Keratinocyte (primary cell): ENCODE measurements at regions not wholly inside any gene's neighbourhood (a gene's known extent, or its start where the extent isn't known, plus 50 kb on each side); places are given as distances from the start of the nearest gene placed in this dataset.

Experiments
- DNase-seq: peaks from one replicate; pipeline ENCODE4 v3.0.0-alpha.2; 2011; ENCODE audit warnings: low read depth, missing footprints, low spot score
- FAIRE-seq: peaks from 2 replicates; lab custom pipeline; 2011; peaks lifted over from hg19 to GRCh38; lab: Jason Lieb, UNC
- H2AFZ ChIP-seq: 2 replicates; pipeline ENCODE4 v1.6.0; 2012; ENCODE audit warnings: low read length, control low read depth, inconsistent platforms; ENCODE audit not compliant: control insufficient read depth
- H3K27ac ChIP-seq: 2 replicates; pipeline ENCODE4 v1.5.1; 2011; ENCODE audit warnings: low read length; ENCODE audit not compliant: control insufficient read depth, insufficient read depth
- H3K27me3 ChIP-seq: 3 replicates; pipeline ENCODE4 v1.6.0; 2011; ENCODE audit warnings: low read length; ENCODE audit not compliant: control insufficient read depth, insufficient read depth; ENCODE audit errors: extremely low read depth
- H3K36me3 ChIP-seq, 2 experiments: 2 replicates in 1 of 2; 3 replicates in 1 of 2; pipeline ENCODE4 v1.5.1; 2011; ENCODE audit warnings: low read length in 2 of 2, mild to moderate bottlenecking in 1 of 2; ENCODE audit not compliant: control insufficient read depth in 2 of 2, insufficient read depth in 2 of 2; ENCODE audit errors: extremely low read depth in 1 of 2
- H3K4me1 ChIP-seq: 3 replicates; pipeline ENCODE4 v1.5.1; 2011; ENCODE audit warnings: low read length; ENCODE audit not compliant: control insufficient read depth, insufficient read depth; ENCODE audit errors: extremely low read depth
- H3K4me2 ChIP-seq: 3 replicates; pipeline ENCODE4 v1.6.0; 2011; ENCODE audit warnings: low read depth, low read length; ENCODE audit not compliant: control insufficient read depth, insufficient read depth; ENCODE audit errors: extremely low read depth
- H3K4me3 ChIP-seq, 3 experiments: fragments of 200-600 bp in 1 of 3; sonication (generic) in 1 of 3; 2 replicates in 2 of 3; 3 replicates in 1 of 3; pipeline ENCODE4 v1.5.1; 2011 to 2016; ENCODE audit warnings: low read length in 3 of 3, mild to moderate bottlenecking in 3 of 3, control low read depth in 2 of 3, inconsistent platforms in 1 of 3, low read depth in 1 of 3, mixed read lengths in 1 of 3, mixed run types in 1 of 3, moderate library complexity in 1 of 3; ENCODE audit not compliant: control insufficient read depth in 2 of 3, insufficient read depth in 2 of 3; ENCODE audit errors: extremely low read depth in 1 of 3
- H3K79me2 ChIP-seq: 2 replicates; pipeline ENCODE4 v1.6.0; 2012; ENCODE audit warnings: low read length; ENCODE audit not compliant: control insufficient read depth, insufficient read depth
- H3K9ac ChIP-seq: 3 replicates; pipeline ENCODE4 v1.6.0; 2011; ENCODE audit warnings: low read length; ENCODE audit not compliant: control insufficient read depth, insufficient read depth; ENCODE audit errors: extremely low read depth
- H3K9me1 ChIP-seq: 3 replicates; pipeline ENCODE4 v1.6.0; 2011; ENCODE audit warnings: low read length; ENCODE audit not compliant: control insufficient read depth, insufficient read depth; ENCODE audit errors: extremely low read depth
- H3K9me3 ChIP-seq: 2 replicates; pipeline ENCODE4 v1.5.1; 2012; ENCODE audit warnings: low read depth, low read length; ENCODE audit not compliant: control insufficient read depth
- H4K20me1 ChIP-seq: 3 replicates; pipeline ENCODE4 v1.6.0; 2011; ENCODE audit warnings: low read length; ENCODE audit not compliant: control insufficient read depth, insufficient read depth; ENCODE audit errors: extremely low read depth
- CTCF ChIP-seq, 3 experiments: IDR thresholded peaks in 1 of 3; conservative IDR thresholded peaks in 1 of 3; optimal IDR thresholded peaks in 1 of 3; 2 replicates in 2 of 3; 3 replicates in 1 of 3; pipeline versions ENCODE3 to v1.5.1; 2011; ENCODE audit warnings: low read length in 3 of 3, mild to moderate bottlenecking in 3 of 3, moderate library complexity in 2 of 3, control low read depth in 1 of 3, inconsistent platforms in 1 of 3; ENCODE audit not compliant: insufficient read depth in 2 of 3; ENCODE audit errors: extremely low read depth in 1 of 3
- EZH2 ChIP-seq: IDR thresholded peaks from one replicate; pipeline ENCODE4 v1.6.1; 2012; ENCODE audit warnings: inconsistent platforms, mild to moderate bottlenecking, low read length, moderate library complexity
- dilution Hi-C: fragments of 300-500 bp; cut with MboI; formaldehyde crosslinking; loops from one replicate; pipeline ENCODE4 v1.7.0; 2020; ENCODE audit warnings: low sequenced_read_pairs; ENCODE audit not compliant: extremely low pct_ligation_motif_present

- Histone ChIP-seq H3K4me3 (no peak overlapping the region), H3K27me3 (no peaks in the 10 kb centered on the region), H3K9me1 (no peaks in the 10 kb centered on the region), H3K4me2 (no peak overlapping the region), H3K36me3 (no peaks in the 10 kb centered on the region), H3K4me1 (peaks cover 21% of the 10 kb centered on the region), H2AFZ (no peak overlapping the region), H4K20me1 (no peaks in the 10 kb centered on the region), H3K9me3 (no peaks in the 10 kb centered on the region), H3K9ac (no peak overlapping the region), H3K79me2 (no peaks in the 10 kb centered on the region), H3K27ac (no peak overlapping the region)
- DNase-seq (no peak), FAIRE-seq (no peak)
- dilution Hi-C loops: no loop called here
- TF ChIP-seq EZH2 (no peak), CTCF (optimal IDR thresholded peaks at IDR 0.05 in 1 of 3, IDR thresholded peaks at IDR 0.05 in 1 of 3, conservative IDR thresholded peaks at IDR 0.05 in 1 of 3; ENCODE audit: extremely low read depth in 1 of 3, insufficient read depth in 2 of 3, low read length in 3 of 3) (no peak)
Measured at GRCh38 chr21:35506771-35507170, 457.7 kb upstream of the RUNX1 start.

GRCh38 chr21:35506352-35506751 is 457.2 kb upstream of the RUNX1 start:
- peaks cover 17% of the 10 kb centered on the region for H3K4me1 ChIP-seq
- H3K27ac ChIP-seq: no peak overlapping the region
- no peak overlapping the region for H3K4me3 ChIP-seq
- DNase-seq (no peak), FAIRE-seq (no peak)
- H3K79me2 ChIP-seq: no peaks in the 10 kb centered on the region
- H3K4me2 ChIP-seq: no peak overlapping the region
- no peaks in the 10 kb centered on the region for H3K36me3 ChIP-seq
- dilution Hi-C loops: no loop called here
- no peak for TF ChIP-seq EZH2
- TF ChIP-seq CTCF (optimal IDR thresholded peaks at IDR 0.05 in 1 of 3, IDR thresholded peaks at IDR 0.05 in 1 of 3, conservative IDR thresholded peaks at IDR 0.05 in 1 of 3; ENCODE audit: extremely low read depth in 1 of 3, insufficient read depth in 2 of 3, low read length in 3 of 3): no peak
- H3K9me1 ChIP-seq: no peaks in the 10 kb centered on the region
- H4K20me1 ChIP-seq: no peaks in the 10 kb centered on the region
- no peak overlapping the region for H3K9ac ChIP-seq
- H3K27me3 ChIP-seq: no peaks in the 10 kb centered on the region
- H3K9me3 ChIP-seq: no peaks in the 10 kb centered on the region
- no peak overlapping the region for H2AFZ ChIP-seq
